Colonic mucosa (tissue), 4 donors: ENCODE measurements at regions not wholly inside any gene's neighbourhood (a gene's known extent, or its start where the extent isn't known, plus 50 kb on each side); places are given as distances from the start of the nearest gene placed in this dataset.
"Not testable (repeated sequence)": the region's sequence is repeated elsewhere in the genome, so short reads cannot be mapped to it uniquely, and the experiment has no call there.

ENCODE experiments used
- DNase-seq: peaks from one replicate; pipeline ENCODE4 v3.0.0-alpha.2; 2020
- H3K27ac ChIP-seq: fragments of 200-600 bp; one replicate; pipeline ENCODE4 v1.8.0; 2021
- H3K27me3 ChIP-seq: fragments of 200-600 bp; one replicate; pipeline ENCODE4 v1.8.0; 2021
- H3K36me3 ChIP-seq: fragments of 200-600 bp; one replicate; pipeline ENCODE4 v1.8.0; 2021
- H3K4me1 ChIP-seq: fragments of 200-600 bp; one replicate; pipeline ENCODE4 v1.8.0; 2021; ENCODE audit warnings: mild to moderate bottlenecking
- H3K4me3 ChIP-seq: fragments of 200-600 bp; one replicate; pipeline ENCODE4 v1.8.0; 2021
- H3K9ac ChIP-seq, 2 donors: one replicate each; pipeline ENCODE4 v1.7.0; 2013; ENCODE audit warnings: control low read depth in 2 of 2, low read depth in 2 of 2, low read length in 2 of 2
- H3K9me3 ChIP-seq: fragments of 200-600 bp; one replicate; pipeline ENCODE4 v1.8.0; 2021
- CTCF ChIP-seq: fragments of 200-600 bp; IDR thresholded peaks from one replicate; pipeline ENCODE4 v1.8.0; 2022; ENCODE audit warnings: antibody characterized with exemption, mild to moderate bottlenecking
- intact Hi-C: fragments of 100-400 bp; cut with DNase I; formaldehyde crosslinking; loops from one replicate; pipeline ENCODE4 v1.14.1; 2022
- donor health status: healthy.
- donor health status: DM: no; HTN: no; CAD: no.
- donor health status: DM: no; HTN: no; CAD: no.

DNA sequence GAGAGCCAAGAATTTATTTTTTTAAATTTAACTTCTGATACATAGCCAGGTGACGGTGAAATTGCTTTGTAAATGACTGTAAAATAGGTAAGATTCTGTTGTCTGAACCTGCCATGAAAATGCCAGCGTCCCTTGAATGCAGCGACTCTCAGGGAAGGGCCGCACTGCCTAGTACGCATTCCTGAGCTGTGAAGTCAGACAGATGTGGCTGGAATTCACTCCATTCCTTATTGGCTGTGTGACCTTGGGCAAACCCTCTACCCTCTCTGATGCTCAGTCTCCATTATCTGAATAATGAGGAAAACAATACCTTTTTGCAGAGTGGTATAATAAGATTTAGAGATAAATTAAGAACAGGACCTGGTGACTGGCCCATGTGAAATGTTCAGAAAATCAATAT lies 167.1 kb upstream of the DAB1 start:
- no peak overlapping the region for H3K9ac ChIP-seq
- H3K9me3 ChIP-seq: no peaks in the 10 kb centered on the region
- H3K4me1 ChIP-seq: no peaks in the 10 kb centered on the region
- intact Hi-C loops: no loop called here
- DNase-seq: no peak
- H3K27ac ChIP-seq: no peak overlapping the region
- TF ChIP-seq CTCF: no peak
- H3K4me3 ChIP-seq: no peak overlapping the region
- H3K27me3 ChIP-seq: no peaks in the 10 kb centered on the region
- no peaks in the 10 kb centered on the region for H3K36me3 ChIP-seq

DNA sequence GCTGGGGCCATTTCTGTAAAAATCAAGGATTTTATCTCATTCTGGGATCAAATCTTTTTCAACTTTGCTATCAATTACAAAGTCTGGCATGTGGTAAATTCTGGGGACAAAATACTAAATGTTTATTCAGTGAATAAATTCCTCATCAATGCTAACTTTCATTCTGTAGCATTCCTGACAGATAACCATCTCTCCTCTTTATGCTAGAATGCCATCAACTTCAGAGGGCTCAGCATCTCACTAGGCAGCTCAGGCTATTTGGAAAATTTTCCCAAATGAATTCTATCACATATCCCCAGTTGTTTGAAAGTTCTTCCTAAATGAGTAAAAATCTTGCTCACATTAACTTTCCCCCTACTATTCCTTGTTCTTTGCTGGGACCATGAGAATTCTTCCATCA lies 163.0 kb upstream of the DAB1 start:
- H3K27ac ChIP-seq: no peak overlapping the region
- DNase-seq: no peak
- no peaks in the 10 kb centered on the region for H3K36me3 ChIP-seq
- TF ChIP-seq CTCF: no peak
- H3K9ac ChIP-seq: no peak overlapping the region
- intact Hi-C loops: no loop called here
- no peaks in the 10 kb centered on the region for H3K4me1 ChIP-seq
- H3K27me3 ChIP-seq: no peaks in the 10 kb centered on the region
- H3K9me3 ChIP-seq: no peaks in the 10 kb centered on the region
- no peak overlapping the region for H3K4me3 ChIP-seq

GRCh38 chr1:57578680-57579079 lies 154.8 kb upstream of the DAB1 start:
- Histone ChIP-seq H3K4me1 (no peaks in the 10 kb centered on the region), H3K4me3 (no peak overlapping the region), H3K9me3 (no peaks in the 10 kb centered on the region), H3K36me3 (no peaks in the 10 kb centered on the region), H3K27me3 (no peaks in the 10 kb centered on the region), H3K27ac (no peak overlapping the region), H3K9ac (no peak overlapping the region)
- intact Hi-C loops: no loop called here
- no peak for TF ChIP-seq CTCF
- DNase-seq: no peak

DNA sequence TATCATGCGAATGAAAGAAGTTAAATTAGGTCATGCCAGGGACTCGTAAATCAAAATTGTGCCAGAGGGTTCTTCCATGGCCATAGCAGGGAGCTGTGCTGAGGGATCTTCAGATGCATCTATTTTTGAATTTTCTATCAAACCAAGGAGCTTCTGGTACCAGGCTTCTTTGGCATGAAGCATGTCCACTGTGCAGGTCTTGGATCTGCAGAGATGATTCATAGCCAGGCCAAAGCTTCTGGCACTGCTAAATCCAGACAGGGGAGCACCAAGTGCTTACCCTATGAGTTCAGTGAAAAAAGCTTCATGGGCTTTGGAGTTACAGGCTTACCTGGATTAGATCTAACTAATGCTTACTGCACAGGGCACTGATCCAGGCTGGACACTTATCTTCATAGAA lies 154.2 kb upstream of the DAB1 start:
- DNase-seq: no peak
- Histone ChIP-seq H3K4me1 (no peaks in the 10 kb centered on the region), H3K9ac (no peak overlapping the region), H3K27me3 (no peaks in the 10 kb centered on the region), H3K36me3 (no peaks in the 10 kb centered on the region), H3K4me3 (no peak overlapping the region), H3K9me3 (no peaks in the 10 kb centered on the region), H3K27ac (no peak overlapping the region)
- intact Hi-C loops: no loop called here
- TF ChIP-seq CTCF: no peak

GRCh38 chr1:57576756-57577155 lies 152.9 kb upstream of the DAB1 start:
- H3K9ac ChIP-seq: no peak overlapping the region
- DNase-seq: no peak
- no peaks in the 10 kb centered on the region for H3K4me1 ChIP-seq
- intact Hi-C loops: no loop called here
- no peak overlapping the region for H3K4me3 ChIP-seq
- H3K27me3 ChIP-seq: no peaks in the 10 kb centered on the region
- H3K27ac ChIP-seq: no peak overlapping the region
- no peak for TF ChIP-seq CTCF
- H3K36me3 ChIP-seq: no peaks in the 10 kb centered on the region
- no peaks in the 10 kb centered on the region for H3K9me3 ChIP-seq

GRCh38 chr1:57572016-57572415 lies 148.2 kb upstream of the DAB1 start:
- no peak overlapping the region for H3K9ac ChIP-seq
- TF ChIP-seq CTCF: no peak
- no peak for DNase-seq
- no peaks in the 10 kb centered on the region for H3K9me3 ChIP-seq
- H3K4me1 ChIP-seq: no peaks in the 10 kb centered on the region
- intact Hi-C loops: no loop called here
- H3K27me3 ChIP-seq: no peaks in the 10 kb centered on the region
- H3K27ac ChIP-seq: no peak overlapping the region
- H3K4me3 ChIP-seq: no peak overlapping the region
- no peaks in the 10 kb centered on the region for H3K36me3 ChIP-seq

- H3K9me3 ChIP-seq, DNase-seq, intact Hi-C loops, H3K27me3 ChIP-seq, H3K4me3 ChIP-seq, H3K9ac ChIP-seq, H3K4me1 ChIP-seq, H3K36me3 ChIP-seq, H3K27ac ChIP-seq: not testable (repeated sequence)
Measured at GRCh38 chr1:57558066-57558465, 134.2 kb upstream of the DAB1 start.
